ENCODE measurements at regions not wholly inside any gene's neighbourhood (a gene's known extent, or its start where the extent isn't known, plus 50 kb on each side); places are given as distances from the start of the nearest gene placed in this dataset.

DNA sequence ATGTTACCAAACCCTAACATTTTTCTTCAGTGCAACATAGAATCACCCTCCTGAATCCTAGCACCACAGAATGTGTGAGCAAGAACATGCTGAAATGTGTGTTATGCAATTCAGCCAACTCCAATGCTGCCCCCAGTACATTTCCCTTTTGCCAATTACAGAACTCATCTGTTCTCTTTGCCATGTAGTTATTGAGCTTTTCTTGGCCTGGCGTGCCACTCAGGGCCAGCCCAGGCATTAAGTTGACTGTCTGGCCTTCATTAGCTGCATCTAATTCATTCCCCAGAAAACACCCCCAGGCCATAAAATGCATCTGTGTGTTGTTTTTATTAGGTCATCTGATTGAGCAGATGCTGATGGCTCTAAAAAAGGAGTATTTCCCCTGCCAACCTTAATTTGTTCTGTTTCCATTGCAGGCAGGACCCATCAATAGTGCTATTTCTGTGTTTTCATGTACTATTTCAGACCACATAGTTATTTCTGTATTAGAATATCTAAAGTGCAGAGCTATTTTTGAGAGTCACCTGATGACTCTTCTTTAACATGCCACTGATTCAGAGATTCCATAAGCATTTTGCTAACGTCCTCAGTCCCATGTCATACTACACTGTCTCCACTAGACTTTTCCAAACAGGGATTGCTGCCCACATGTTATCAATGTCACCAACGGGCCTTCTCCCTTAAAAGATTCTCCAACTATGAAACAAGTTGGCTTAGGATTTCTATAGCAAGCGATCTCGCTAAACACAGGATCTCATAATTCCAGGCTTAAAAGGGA, 969.7 kb downstream of the CDH11 start:
- no TSS peak for BruUV-seq (replicated peaks)
- ChIA-PET SMC1A (ENCODE audit: uncharacterized antibody, unreplicated experiment) (no interaction called here), CTCF (no interaction called here), POLR2A (no interaction called here), RAD21 (ENCODE audit: unreplicated experiment) (no interaction called here)
- no peaks in the 10 kb centered on the region for H3K4me1 ChIP-seq (ENCODE audit: control insufficient read depth, insufficient read depth, low read length)
- FAIRE-seq (no peak), DNase-seq (ENCODE audit: low read depth, low spot score) (no peak), ATAC-seq (no peak)
- H3K79me2 ChIP-seq (ENCODE audit: control insufficient read depth, insufficient read depth, low read length) = no peaks in the 10 kb centered on the region
- WGBS (ENCODE audit: insufficient coverage, insufficient replicate concordance, low lambda C conversion rate, missing lambda C conversion rate) = 34% methylated on average over 5 of the region's 5 CpGs
- no peaks in the 10 kb centered on the region for H4K20me1 ChIP-seq (ENCODE audit: control insufficient read depth, insufficient read depth)
- H3K9me3 ChIP-seq (replicated peaks; ENCODE audit: control insufficient read depth, insufficient read depth, low read length) = no peaks in the 10 kb centered on the region
- no peak overlapping the region for H3K9ac ChIP-seq (ENCODE audit: control insufficient read depth, insufficient read depth, low read length)
- in situ Hi-C loops (cut with MboI) = no loop called here
- no peak overlapping the region for H3K27ac ChIP-seq (ENCODE audit: control insufficient read depth, insufficient read depth)
- no peak overlapping the region for H3K4me3 ChIP-seq
- intact Hi-C loops (cut with micrococcal nuclease; ENCODE audit: unreplicated experiment) = no loop called here
- H3K4me2 ChIP-seq (ENCODE audit: control insufficient read depth, insufficient read depth) = no peak overlapping the region
- H3K27me3 ChIP-seq (replicated peaks in 1 of 2; ENCODE audit: control insufficient read depth in 2 of 2, insufficient read depth in 2 of 2, low read length in 1 of 2) = no peaks in the 10 kb centered on the region
- no peaks in the 10 kb centered on the region for H3K36me3 ChIP-seq (ENCODE audit: control insufficient read depth in 2 of 2, insufficient read depth in 2 of 2, low read length in 1 of 2)
- H2AFZ ChIP-seq (ENCODE audit: control insufficient read depth, low read depth, low read length) = no peak overlapping the region
- TF ChIP-seq ZSCAN29 (IDR thresholded peaks at IDR 0.05) = no peak
- TF ChIP-seq, protein P1, sequence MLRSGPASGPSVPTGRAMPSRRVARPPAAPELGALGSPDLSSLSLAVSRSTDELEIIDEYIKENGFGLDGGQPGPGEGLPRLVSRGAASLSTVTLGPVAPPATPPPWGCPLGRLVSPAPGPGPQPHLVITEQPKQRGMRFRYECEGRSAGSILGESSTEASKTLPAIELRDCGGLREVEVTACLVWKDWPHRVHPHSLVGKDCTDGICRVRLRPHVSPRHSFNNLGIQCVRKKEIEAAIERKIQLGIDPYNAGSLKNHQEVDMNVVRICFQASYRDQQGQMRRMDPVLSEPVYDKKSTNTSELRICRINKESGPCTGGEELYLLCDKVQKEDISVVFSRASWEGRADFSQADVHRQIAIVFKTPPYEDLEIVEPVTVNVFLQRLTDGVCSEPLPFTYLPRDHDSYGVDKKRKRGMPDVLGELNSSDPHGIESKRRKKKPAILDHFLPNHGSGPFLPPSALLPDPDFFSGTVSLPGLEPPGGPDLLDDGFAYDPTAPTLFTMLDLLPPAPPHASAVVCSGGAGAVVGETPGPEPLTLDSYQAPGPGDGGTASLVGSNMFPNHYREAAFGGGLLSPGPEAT (IDR thresholded peaks at IDR 0.05; ENCODE audit: low read depth) = no peak
- no peak for TF ChIP-seq SREBF1 (IDR thresholded peaks at IDR 0.05; ENCODE audit: low read length)
- no peak for TF ChIP-seq ZBTB4 (CRISPR knock-in tag; IDR thresholded peaks at IDR 0.05)
- TF ChIP-seq MEF2B (IDR thresholded peaks at IDR 0.05; ENCODE audit: partially characterized antibody, poor library complexity, severe bottlenecking) = no peak
- no peak for TF ChIP-seq MLLT1 (IDR thresholded peaks at IDR 0.05)
- no peak for TF ChIP-seq POLR2AphosphoS5 (IDR thresholded peaks at IDR 0.05; ENCODE audit: low read length)
- TF ChIP-seq ZNF592 (IDR thresholded peaks at IDR 0.05) = no peak
- no peak for TF ChIP-seq ZNF384 (IDR thresholded peaks at IDR 0.05; ENCODE audit: borderline replicate concordance, low read depth, low read length)
- no peak for TF ChIP-seq MTA2 (IDR thresholded peaks at IDR 0.05; ENCODE audit: low read depth)
- TF ChIP-seq CREB1 (IDR thresholded peaks at IDR 0.05; ENCODE audit: low read depth) = no peak
